Prostate gland (tissue), 2 donors: ENCODE measurements at regions not wholly inside any gene's neighbourhood (a gene's known extent, or its start where the extent isn't known, plus 50 kb on each side); places are given as distances from the start of the nearest gene placed in this dataset.

ENCODE experiments used
- CTCF ChIP-seq, 4 experiments: fragments of 200-600 bp in 2 of 4; fragments of 450-650 bp in 2 of 4; sonication (generic) in 2 of 4; IDR thresholded peaks; 1 replicate in 3 of 4; 2 replicates in 1 of 4; pipeline ENCODE4 v1.5.1; 2016 to 2019; ENCODE audit warnings: antibody characterized with exemption in 4 of 4, mild to moderate bottlenecking in 2 of 4, moderate library complexity in 2 of 4
- POLR2A ChIP-seq: fragments of 450-650 bp; IDR thresholded peaks from one replicate; pipeline ENCODE4 v1.6.1; 2016; ENCODE audit warnings: antibody characterized with exemption, mild to moderate bottlenecking

GRCh38 chr3:54069961-54070360 is 52.4 kb upstream of the CACNA2D3 start:
- no peak for TF ChIP-seq POLR2A
- no peak for TF ChIP-seq CTCF (IDR thresholded peaks at IDR 0.05)
